GM12878 (cell line): ENCODE measurements at regions not wholly inside any gene's neighbourhood (a gene's known extent, or its start where the extent isn't known, plus 50 kb on each side); places are given as distances from the start of the nearest gene placed in this dataset.

Source experiments
- ATAC-seq: fragments of 200-7000 bp; cut with Tn5 transposase; 3 replicates; pipeline ENCODE4 v1.9.1; 2020; ENCODE audit warnings: mild to moderate bottlenecking, moderate library complexity
- BruUV-seq: library from RNA; stranded (reverse); fragments of 400-500 nt; replicated peaks from 2 replicates; lab custom pipeline; 2021; lab: Mats Ljungman, UMichigan
- CTCF ChIA-PET: fragments of 300-600 bp; sonication (Branson Sonifier 250); formaldehyde crosslinking; extraction: SDS; loops from one replicate; lab custom pipeline; 2021; ENCODE audit warnings: inconsistent platforms; lab: Yijun Ruan, JAX
- POLR2A ChIA-PET: fragments of 350-600 bp; formaldehyde crosslinking; extraction: SDS; loops from one replicate; lab custom pipeline; 2021; ENCODE audit warnings: inconsistent platforms; lab: Charles Lee
- RAD21 ChIA-PET: fragments of 300-600 bp; sonication (Branson Sonifier 250); formaldehyde crosslinking; loops from one replicate; lab custom pipeline; 2023; ENCODE audit warnings: antibody characterized with exemption; ENCODE audit not compliant: unreplicated experiment; lab: Charles Lee
- SMC1A ChIA-PET: fragments of 300-600 bp; sonication (Branson Sonifier 250); formaldehyde crosslinking; loops from one replicate; lab custom pipeline; 2023; ENCODE audit not compliant: unreplicated experiment, uncharacterized antibody; lab: Charles Lee
- DNase-seq: peaks from one replicate; pipeline ENCODE4 v3.0.0-alpha.2; 2011; ENCODE audit warnings: low read depth, low spot score
- FAIRE-seq: peaks from 3 replicates; lab custom pipeline; 2011; peaks lifted over from hg19 to GRCh38; lab: Jason Lieb, UNC
- H2AFZ ChIP-seq: 2 replicates; pipeline ENCODE4 v1.6.0; 2011; ENCODE audit warnings: low read depth, low read length, control low read depth; ENCODE audit not compliant: control insufficient read depth
- H3K27ac ChIP-seq: 2 replicates; pipeline ENCODE4 v1.5.1; 2011; ENCODE audit warnings: control low read depth; ENCODE audit not compliant: control insufficient read depth, insufficient read depth
- H3K27me3 ChIP-seq, 2 experiments: replicated peaks in 1 of 2; 2 replicates each; pipeline versions ENCODE4 v1.6.0 to v1.6.1; 2011; ENCODE audit warnings: low read length in 1 of 2; ENCODE audit not compliant: control insufficient read depth in 2 of 2, insufficient read depth in 2 of 2
- H3K36me3 ChIP-seq, 2 experiments: 2 replicates each; pipeline ENCODE4 v1.5.1; 2011; ENCODE audit warnings: low read length in 1 of 2; ENCODE audit not compliant: control insufficient read depth in 2 of 2, insufficient read depth in 2 of 2
- H3K4me1 ChIP-seq: 2 replicates; pipeline ENCODE4 v1.6.1; 2011; ENCODE audit warnings: mild to moderate bottlenecking, low read length, moderate library complexity, mixed read lengths; ENCODE audit not compliant: control insufficient read depth, insufficient read depth
- H3K4me2 ChIP-seq: 2 replicates; pipeline ENCODE4 v1.6.0; 2011; ENCODE audit warnings: control low read depth; ENCODE audit not compliant: control insufficient read depth, insufficient read depth
- H3K4me3 ChIP-seq: fragments of 200-600 bp; sonication (generic); 2 replicates; pipeline ENCODE4 v1.5.1; 2016
- H3K79me2 ChIP-seq: 2 replicates; pipeline ENCODE4 v1.6.0; 2011; ENCODE audit warnings: low read length; ENCODE audit not compliant: control insufficient read depth, insufficient read depth
- H3K9ac ChIP-seq: 2 replicates; pipeline ENCODE4 v1.8.0; 2011; ENCODE audit warnings: low read length, control low read depth, mixed read lengths; ENCODE audit not compliant: control insufficient read depth, insufficient read depth
- H3K9me3 ChIP-seq: replicated peaks from 3 replicates; pipeline ENCODE4 v1.5.1; 2011; ENCODE audit warnings: mild to moderate bottlenecking, low read length; ENCODE audit not compliant: control insufficient read depth, insufficient read depth
- H4K20me1 ChIP-seq: 2 replicates; pipeline ENCODE4 v1.6.0; 2011; ENCODE audit not compliant: control insufficient read depth, insufficient read depth
- FOXM1 ChIP-seq: IDR thresholded peaks from 2 replicates; pipeline ENCODE4 v1.6.1; 2012; ENCODE audit warnings: low read depth, mild to moderate bottlenecking, inconsistent platforms, low read length, moderate library complexity
- HCFC1 ChIP-seq: fragments of 150-350 bp; IDR thresholded peaks from 2 replicates; pipeline ENCODE4 v1.6.1; 2014; ENCODE audit warnings: low read length
- MEF2A ChIP-seq: IDR thresholded peaks from 2 replicates; pipeline ENCODE4 v1.6.1; 2011; ENCODE audit warnings: low read depth, mild to moderate bottlenecking, low read length, moderate library complexity; ENCODE audit not compliant: insufficient read depth
- MTA2 ChIP-seq: fragments of 450-650 bp; IDR thresholded peaks from 2 replicates; pipeline ENCODE4 v1.6.1; 2016; ENCODE audit warnings: low read depth, mild to moderate bottlenecking, moderate library complexity
- NFIC ChIP-seq: IDR thresholded peaks from 2 replicates; pipeline ENCODE4 v1.6.1; 2012; ENCODE audit warnings: low read depth, mild to moderate bottlenecking, inconsistent platforms, low read length, moderate library complexity
- NFXL1 ChIP-seq: fragments of 450-650 bp; IDR thresholded peaks from 2 replicates; pipeline ENCODE4 v1.6.1; 2017; ENCODE audit warnings: antibody characterized with exemption, mild to moderate bottlenecking, borderline replicate concordance
- NFYA ChIP-seq: IDR thresholded peaks from 2 replicates; pipeline ENCODE4 v1.6.1; 2011; ENCODE audit warnings: low read depth, mild to moderate bottlenecking, low read length, improper control_type of control experiment, borderline replicate concordance
- PML ChIP-seq: IDR thresholded peaks from 2 replicates; pipeline ENCODE4 v1.6.1; 2012; ENCODE audit warnings: low read length, inconsistent platforms
- SPI1 ChIP-seq: IDR thresholded peaks from 2 replicates; pipeline ENCODE4 v1.6.1; 2011; ENCODE audit warnings: low read depth, mild to moderate bottlenecking, low read length, moderate library complexity, borderline replicate concordance; ENCODE audit not compliant: insufficient read depth
- TAF1 ChIP-seq: IDR thresholded peaks from 2 replicates; pipeline ENCODE4 v1.6.1; 2011; ENCODE audit warnings: mild to moderate bottlenecking, low read depth, low read length, borderline replicate concordance
- YY1 ChIP-seq: IDR thresholded peaks from 2 replicates; pipeline ENCODE4 v1.6.1; 2011; ENCODE audit warnings: low read depth, mild to moderate bottlenecking, low read length
- ZNF274 ChIP-seq: IDR thresholded peaks from one replicate; pipeline ENCODE4 v1.8.0; 2011; ENCODE audit not compliant: insufficient read length, insufficient read depth
- WGBS: methylation state at CpG from one replicate; pipeline ENCODE4 v1.1.6; 2016; ENCODE audit warnings: low lambda C conversion rate; ENCODE audit not compliant: insufficient replicate concordance, insufficient coverage; ENCODE audit errors: missing lambda C conversion rate; 5-methylcytosine and 5-hydroxymethylcytosine counted together
- in situ Hi-C: fragments of 300-500 bp; cut with MboI; formaldehyde crosslinking; loops from 9 replicates; pipeline ENCODE4 v1.14.3; 2018; ENCODE audit warnings: mixed read lengths
- intact Hi-C: fragments of 100-400 bp; cut with micrococcal nuclease; formaldehyde crosslinking; loops from one replicate; pipeline ENCODE4 v1.14.2; 2022; ENCODE audit not compliant: unreplicated experiment
- TF ChIP-seq, protein P1 (sequence below): fragments of 150-350 bp; IDR thresholded peaks from 2 replicates; pipeline ENCODE4 v1.6.1; 2016; ENCODE audit warnings: low read depth, low read length
- TF ChIP-seq, protein P2 (sequence below): fragments of 450-650 bp; formaldehyde crosslinking; IDR thresholded peaks from 2 replicates; pipeline ENCODE4 v1.5.0; 2022; ENCODE audit warnings: mild to moderate bottlenecking, missing genetic modification characterization

DNA sequence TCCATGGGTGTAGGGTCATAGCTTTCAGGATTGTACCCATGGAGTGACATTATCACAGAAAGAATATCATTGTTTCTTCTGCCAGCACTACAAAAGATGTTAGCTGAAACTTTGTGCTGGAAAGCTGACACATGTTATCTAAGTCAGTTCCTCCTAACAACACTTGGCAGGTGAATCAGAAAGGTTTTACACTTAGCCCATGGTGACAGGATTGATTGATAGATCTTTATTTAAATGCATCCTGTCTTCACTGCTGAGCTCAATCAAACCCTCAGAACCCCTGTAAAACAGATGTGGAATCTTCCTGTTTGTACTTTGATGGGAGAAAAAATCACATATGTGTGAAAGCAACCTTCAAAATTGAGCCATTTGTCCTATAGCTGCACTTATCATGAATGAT, 811.5 kb upstream of the ANO3 start (continued):
- TF ChIP-seq, protein P1, sequence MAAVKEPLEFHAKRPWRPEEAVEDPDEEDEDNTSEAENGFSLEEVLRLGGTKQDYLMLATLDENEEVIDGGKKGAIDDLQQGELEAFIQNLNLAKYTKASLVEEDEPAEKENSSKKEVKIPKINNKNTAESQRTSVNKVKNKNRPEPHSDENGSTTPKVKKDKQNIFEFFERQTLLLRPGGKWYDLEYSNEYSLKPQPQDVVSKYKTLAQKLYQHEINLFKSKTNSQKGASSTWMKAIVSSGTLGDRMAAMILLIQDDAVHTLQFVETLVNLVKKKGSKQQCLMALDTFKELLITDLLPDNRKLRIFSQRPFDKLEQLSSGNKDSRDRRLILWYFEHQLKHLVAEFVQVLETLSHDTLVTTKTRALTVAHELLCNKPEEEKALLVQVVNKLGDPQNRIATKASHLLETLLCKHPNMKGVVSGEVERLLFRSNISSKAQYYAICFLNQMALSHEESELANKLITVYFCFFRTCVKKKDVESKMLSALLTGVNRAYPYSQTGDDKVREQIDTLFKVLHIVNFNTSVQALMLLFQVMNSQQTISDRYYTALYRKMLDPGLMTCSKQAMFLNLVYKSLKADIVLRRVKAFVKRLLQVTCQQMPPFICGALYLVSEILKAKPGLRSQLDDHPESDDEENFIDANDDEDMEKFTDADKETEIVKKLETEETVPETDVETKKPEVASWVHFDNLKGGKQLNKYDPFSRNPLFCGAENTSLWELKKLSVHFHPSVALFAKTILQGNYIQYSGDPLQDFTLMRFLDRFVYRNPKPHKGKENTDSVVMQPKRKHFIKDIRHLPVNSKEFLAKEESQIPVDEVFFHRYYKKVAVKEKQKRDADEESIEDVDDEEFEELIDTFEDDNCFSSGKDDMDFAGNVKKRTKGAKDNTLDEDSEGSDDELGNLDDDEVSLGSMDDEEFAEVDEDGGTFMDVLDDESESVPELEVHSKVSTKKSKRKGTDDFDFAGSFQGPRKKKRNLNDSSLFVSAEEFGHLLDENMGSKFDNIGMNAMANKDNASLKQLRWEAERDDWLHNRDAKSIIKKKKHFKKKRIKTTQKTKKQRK, result no peak
- TF ChIP-seq HCFC1 (no peak), TAF1 (no peak)

DNA sequence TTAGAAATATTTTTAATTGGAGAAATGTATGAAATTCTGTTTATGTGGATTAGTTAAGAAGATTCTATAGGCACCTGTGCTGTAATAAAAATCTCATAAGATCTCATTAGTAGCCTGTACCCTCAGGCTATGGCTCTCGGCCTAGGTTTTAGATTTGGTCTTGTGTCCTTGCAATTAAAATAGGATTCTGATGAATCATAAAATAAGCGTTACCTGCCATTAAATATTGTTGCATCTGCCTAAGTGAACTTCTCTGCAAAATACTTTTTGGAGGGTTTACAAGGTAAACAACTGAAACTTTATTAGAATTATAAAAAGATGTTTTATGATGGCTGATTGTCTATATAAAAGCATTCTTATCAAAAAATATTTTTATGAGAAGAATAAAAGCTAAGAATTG, 804.1 kb upstream of the ANO3 start:
- no peak for TF ChIP-seq NFXL1
- TF ChIP-seq, protein P2, sequence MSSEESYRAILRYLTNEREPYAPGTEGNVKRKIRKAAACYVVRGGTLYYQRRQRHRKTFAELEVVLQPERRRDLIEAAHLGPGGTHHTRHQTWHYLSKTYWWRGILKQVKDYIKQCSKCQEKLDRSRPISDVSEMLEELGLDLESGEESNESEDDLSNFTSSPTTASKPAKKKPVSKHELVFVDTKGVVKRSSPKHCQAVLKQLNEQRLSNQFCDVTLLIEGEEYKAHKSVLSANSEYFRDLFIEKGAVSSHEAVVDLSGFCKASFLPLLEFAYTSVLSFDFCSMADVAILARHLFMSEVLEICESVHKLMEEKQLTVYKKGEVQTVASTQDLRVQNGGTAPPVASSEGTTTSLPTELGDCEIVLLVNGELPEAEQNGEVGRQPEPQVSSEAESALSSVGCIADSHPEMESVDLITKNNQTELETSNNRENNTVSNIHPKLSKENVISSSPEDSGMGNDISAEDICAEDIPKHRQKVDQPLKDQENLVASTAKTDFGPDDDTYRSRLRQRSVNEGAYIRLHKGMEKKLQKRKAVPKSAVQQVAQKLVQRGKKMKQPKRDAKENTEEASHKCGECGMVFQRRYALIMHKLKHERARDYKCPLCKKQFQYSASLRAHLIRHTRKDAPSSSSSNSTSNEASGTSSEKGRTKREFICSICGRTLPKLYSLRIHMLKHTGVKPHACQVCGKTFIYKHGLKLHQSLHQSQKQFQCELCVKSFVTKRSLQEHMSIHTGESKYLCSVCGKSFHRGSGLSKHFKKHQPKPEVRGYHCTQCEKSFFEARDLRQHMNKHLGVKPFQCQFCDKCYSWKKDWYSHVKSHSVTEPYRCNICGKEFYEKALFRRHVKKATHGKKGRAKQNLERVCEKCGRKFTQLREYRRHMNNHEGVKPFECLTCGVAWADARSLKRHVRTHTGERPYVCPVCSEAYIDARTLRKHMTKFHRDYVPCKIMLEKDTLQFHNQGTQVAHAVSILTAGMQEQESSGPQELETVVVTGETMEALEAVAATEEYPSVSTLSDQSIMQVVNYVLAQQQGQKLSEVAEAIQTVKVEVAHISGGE (CRISPR knock-in tag), result no peak
- TF ChIP-seq ZNF274, result no peak
- no peak for TF ChIP-seq NFYA
- no peak for TF ChIP-seq PML
- TF ChIP-seq MTA2, result no peak
- no peak for TF ChIP-seq SPI1
- TF ChIP-seq YY1, result no peak
- TF ChIP-seq MEF2A, result no peak
- no peak for TF ChIP-seq NFIC
- no peak for TF ChIP-seq FOXM1
- CTCF ChIA-PET, result no interaction called here
- SMC1A ChIA-PET, result no interaction called here
- RAD21 ChIA-PET, result no interaction called here
- no peaks in the 10 kb centered on the region for H3K36me3 ChIP-seq
- FAIRE-seq (no peak), ATAC-seq (no peak), DNase-seq (no peak)
- H3K27me3 ChIP-seq, result no peaks in the 10 kb centered on the region
- no peaks in the 10 kb centered on the region for H3K4me1 ChIP-seq
- no peak overlapping the region for H2AFZ ChIP-seq
- no peak overlapping the region for H3K4me2 ChIP-seq
- intact Hi-C loops (no loop called here), in situ Hi-C loops (no loop called here)
- H3K79me2 ChIP-seq, result no peaks in the 10 kb centered on the region
- H4K20me1 ChIP-seq, result no peaks in the 10 kb centered on the region
- 18% methylated on average over 2 of the region's 2 CpGs for WGBS
- POLR2A ChIA-PET, result no interaction called here
- H3K4me3 ChIP-seq, result no peak overlapping the region
- H3K9ac ChIP-seq, result no peak overlapping the region
- no peak overlapping the region for H3K27ac ChIP-seq
- H3K9me3 ChIP-seq, result no peaks in the 10 kb centered on the region
- no TSS peak for BruUV-seq
